ENCODE measurements at regions not wholly inside any gene's neighbourhood (a gene's known extent, or its start where the extent isn't known, plus 50 kb on each side); places are given as distances from the start of the nearest gene placed in this dataset.

- DNase-seq = no peak
Measured at GRCh38 chrX:142149919-142150318, 55.2 kb downstream of the MAGEC2 start.

GRCh38 chrX:142134533-142134932 is 70.6 kb downstream of the MAGEC2 start:
- no peak for DNase-seq

GRCh38 chrX:142096253-142096652 is 108.8 kb downstream of the MAGEC2 start:
- peak in 1 of 3 donors; percentile 27 for DNase-seq

GRCh38 chrX:142095651-142096245 is 109.3 kb downstream of the MAGEC2 start:
- DNase-seq = peak in 1 of 3 donors; percentile 18

- DNase-seq = peak in 2 of 3 donors; percentile 15 to 30
Measured at GRCh38 chrX:142089193-142089592, 115.9 kb downstream of the MAGEC2 start.

- peak in 1 of 3 donors; percentile 7 for DNase-seq
Measured at GRCh38 chrX:142084611-142085010, 120.5 kb downstream of the MAGEC2 start.

- DNase-seq = peak in 1 of 3 donors; percentile 3
Measured at GRCh38 chrX:142076633-142077032, 128.5 kb downstream of the MAGEC2 start.

- DNase-seq = no peak
Measured at GRCh38 chrX:142068365-142068764, 136.7 kb downstream of the MAGEC2 start.

GRCh38 chrX:142060191-142060590 is 144.9 kb downstream of the MAGEC2 start:
- no peak for DNase-seq

- DNase-seq = no peak
Measured at GRCh38 chrX:142054094-142054493, 150.4 kb downstream of the MAGEC1 start.

GRCh38 chrX:142052238-142052637 is 148.5 kb downstream of the MAGEC1 start:
- DNase-seq = no peak

GRCh38 chrX:142043196-142043595 is 139.5 kb downstream of the MAGEC1 start:
- no peak for DNase-seq

GRCh38 chrX:142040906-142041305 is 137.2 kb downstream of the MAGEC1 start:
- DNase-seq = no peak

- peak; percentile 11 to 32 (median 14) for DNase-seq
Measured at GRCh38 chrX:142036116-142036515, 132.4 kb downstream of the MAGEC1 start.

- DNase-seq = no peak
Measured at GRCh38 chrX:142005532-142005931, 101.8 kb downstream of the MAGEC1 start.

- no peak for DNase-seq
Measured at GRCh38 chrX:142002471-142002870, 98.8 kb downstream of the MAGEC1 start.

- DNase-seq = no peak
Measured at GRCh38 chrX:142001934-142002333, 98.2 kb downstream of the MAGEC1 start.

GRCh38 chrX:141989815-141990214 is 86.1 kb downstream of the MAGEC1 start:
- peak in 1 of 3 donors; percentile 2 for DNase-seq

- peak in 1 of 3 donors; percentile 0 for DNase-seq
Measured at GRCh38 chrX:141989134-141989533, 85.4 kb downstream of the MAGEC1 start.

GRCh38 chrX:141982296-141982695 is 78.6 kb downstream of the MAGEC1 start:
- DNase-seq = no peak

GRCh38 chrX:141975839-141976238 is 72.1 kb downstream of the MAGEC1 start:
- DNase-seq = no peak

GRCh38 chrX:141969706-141970105 is 66.0 kb downstream of the MAGEC1 start:
- no peak for DNase-seq

- no peak for DNase-seq
Measured at GRCh38 chrX:141960578-141960977, 56.9 kb downstream of the MAGEC1 start.
